ENCODE measurements at regions not wholly inside any gene's neighbourhood (a gene's known extent, or its start where the extent isn't known, plus 50 kb on each side); places are given as distances from the start of the nearest gene placed in this dataset.
"Not testable (repeated sequence)": the region's sequence is repeated elsewhere in the genome, so short reads cannot be mapped to it uniquely, and the experiment has no call there.

GRCh38 chr6:166802401-166802800 is 153.9 kb downstream of the RNASET2 start:
- H3K36me3 Mint-ChIP-seq (ENCODE audit: low read depth): peaks cover 13% of the 10 kb centered on the region
- peaks cover 1% of the 10 kb centered on the region for H3K27me3 Mint-ChIP-seq
- DNase-seq (no peak), ATAC-seq (no peak)
- peaks cover 26% of the 10 kb centered on the region for H3K9me3 Mint-ChIP-seq
- H3K27ac Mint-ChIP-seq: no peak overlapping the region
- H3K4me1 Mint-ChIP-seq: no peaks in the 10 kb centered on the region
- H3K4me3 Mint-ChIP-seq: no peak overlapping the region

GRCh38 chr6:166800137-166800536 is 156.2 kb downstream of the RNASET2 start:
- Mint-ChIP-seq H3K27ac (no peak overlapping the region), H3K27me3 (peaks cover 1% of the 10 kb centered on the region), H3K9me3 (peaks cover 6% of the 10 kb centered on the region), H3K36me3 (ENCODE audit: low read depth) (no peaks in the 10 kb centered on the region), H3K4me3 (no peak overlapping the region), H3K4me1 (no peaks in the 10 kb centered on the region)
- no peak for ATAC-seq
- no peak for DNase-seq

DNA sequence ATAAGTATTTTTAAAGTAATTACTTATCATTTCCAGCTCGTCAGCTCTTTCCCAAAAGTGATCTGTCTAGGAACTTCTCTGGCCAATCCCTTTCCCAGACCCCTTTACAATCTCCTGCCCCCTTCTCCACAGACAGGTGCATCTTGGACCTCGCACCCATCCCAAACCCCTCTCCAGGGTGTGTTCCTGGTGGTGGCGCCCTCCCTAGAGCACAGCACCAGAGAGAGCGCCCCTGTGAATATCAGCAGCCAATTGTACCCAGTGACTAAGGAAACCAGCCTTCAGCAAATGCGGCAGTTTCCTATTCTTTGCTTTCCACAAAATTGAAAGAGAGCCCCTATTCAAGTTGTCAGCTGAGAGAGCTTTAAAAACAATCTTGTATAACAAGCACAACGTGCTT is 157.7 kb downstream of the RNASET2 start:
- no peaks in the 10 kb centered on the region for H3K36me3 Mint-ChIP-seq (ENCODE audit: low read depth)
- no peaks in the 10 kb centered on the region for H3K4me1 Mint-ChIP-seq
- H3K9me3 Mint-ChIP-seq: no peaks in the 10 kb centered on the region
- DNase-seq (no peak), ATAC-seq (no peak)
- H3K4me3 Mint-ChIP-seq: no peak overlapping the region
- H3K27me3 Mint-ChIP-seq: peaks cover 1% of the 10 kb centered on the region
- H3K27ac Mint-ChIP-seq: no peak overlapping the region

GRCh38 chr6:166796610-166797009 is 159.7 kb downstream of the RNASET2 start:
- no peaks in the 10 kb centered on the region for H3K9me3 Mint-ChIP-seq
- no peak overlapping the region for H3K27ac Mint-ChIP-seq
- no peaks in the 10 kb centered on the region for H3K36me3 Mint-ChIP-seq (ENCODE audit: low read depth)
- H3K4me3 Mint-ChIP-seq: no peak overlapping the region
- peaks cover 1% of the 10 kb centered on the region for H3K27me3 Mint-ChIP-seq
- no peak for DNase-seq
- ATAC-seq: no peak
- no peaks in the 10 kb centered on the region for H3K4me1 Mint-ChIP-seq

DNA sequence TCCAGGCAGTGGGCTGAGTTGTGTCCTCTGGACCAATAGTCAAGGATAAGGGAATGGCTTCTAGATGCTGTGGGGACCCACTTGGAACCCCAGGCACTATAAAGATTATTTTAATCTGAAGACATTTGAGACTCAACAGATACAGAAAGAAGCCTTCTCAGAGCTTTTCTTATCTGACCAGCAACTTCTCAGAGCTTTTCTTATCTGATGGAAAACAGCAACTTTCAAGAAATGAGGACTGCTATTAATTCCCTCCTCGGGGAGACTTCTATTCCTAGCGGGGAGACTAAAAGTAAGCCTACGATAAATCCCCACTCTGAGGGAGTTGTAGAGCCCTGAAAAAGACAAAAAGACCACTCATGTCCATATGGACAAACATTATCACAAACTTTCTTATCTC is 160.5 kb downstream of the RNASET2 start:
- Mint-ChIP-seq H3K27me3 (no peaks in the 10 kb centered on the region), H3K9me3 (no peaks in the 10 kb centered on the region), H3K27ac (no peak overlapping the region), H3K4me3 (no peak overlapping the region), H3K4me1 (no peaks in the 10 kb centered on the region), H3K36me3 (ENCODE audit: low read depth) (no peaks in the 10 kb centered on the region)
- DNase-seq (no peak), ATAC-seq (no peak)

GRCh38 chr6:166790808-166791207 is 163.8 kb upstream of the RPS6KA2 start:
- not testable (repeated sequence) for H3K4me1 Mint-ChIP-seq; H3K27me3 Mint-ChIP-seq; H3K36me3 Mint-ChIP-seq (ENCODE audit: low read depth); H3K9me3 Mint-ChIP-seq; H3K4me3 Mint-ChIP-seq; H3K27ac Mint-ChIP-seq; DNase-seq; ATAC-seq

DNA sequence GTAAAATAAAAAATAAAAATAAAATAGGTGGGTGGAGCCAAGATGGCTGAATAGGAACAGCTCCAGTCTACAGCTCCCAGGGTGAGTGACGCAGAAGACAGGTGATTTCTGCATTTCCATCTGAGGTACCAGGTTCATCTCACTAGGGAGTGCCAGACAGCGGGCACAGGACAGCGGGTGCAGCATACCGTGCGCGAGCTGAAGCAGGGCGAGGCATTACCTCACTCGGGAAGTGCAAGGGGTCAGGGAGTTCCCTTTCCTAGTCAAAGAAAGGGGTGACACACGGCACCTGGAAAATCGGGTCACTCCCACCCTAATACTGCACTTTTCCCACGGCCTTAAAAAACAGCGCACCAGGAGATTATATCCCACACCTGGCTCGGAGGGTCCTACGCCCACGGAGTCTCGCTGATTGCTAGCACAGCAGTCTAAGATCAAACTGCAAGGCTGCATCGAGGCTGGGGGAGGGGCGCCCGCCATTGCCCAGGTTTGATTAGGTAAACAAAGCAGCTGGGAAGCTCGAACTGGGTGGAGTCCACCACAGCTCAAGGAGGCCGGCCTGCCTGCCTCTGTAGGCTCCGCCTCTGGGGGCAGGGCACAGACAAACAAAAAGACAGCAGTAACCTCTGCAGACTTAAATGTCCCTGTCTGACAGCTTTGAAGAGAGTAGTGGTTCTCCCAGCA is 161.9 kb upstream of the RPS6KA2 start:
- not testable (repeated sequence) for H3K36me3 Mint-ChIP-seq (ENCODE audit: low read depth); ATAC-seq; H3K27me3 Mint-ChIP-seq; H3K9me3 Mint-ChIP-seq; H3K4me3 Mint-ChIP-seq; H3K27ac Mint-ChIP-seq; DNase-seq; H3K4me1 Mint-ChIP-seq

DNA sequence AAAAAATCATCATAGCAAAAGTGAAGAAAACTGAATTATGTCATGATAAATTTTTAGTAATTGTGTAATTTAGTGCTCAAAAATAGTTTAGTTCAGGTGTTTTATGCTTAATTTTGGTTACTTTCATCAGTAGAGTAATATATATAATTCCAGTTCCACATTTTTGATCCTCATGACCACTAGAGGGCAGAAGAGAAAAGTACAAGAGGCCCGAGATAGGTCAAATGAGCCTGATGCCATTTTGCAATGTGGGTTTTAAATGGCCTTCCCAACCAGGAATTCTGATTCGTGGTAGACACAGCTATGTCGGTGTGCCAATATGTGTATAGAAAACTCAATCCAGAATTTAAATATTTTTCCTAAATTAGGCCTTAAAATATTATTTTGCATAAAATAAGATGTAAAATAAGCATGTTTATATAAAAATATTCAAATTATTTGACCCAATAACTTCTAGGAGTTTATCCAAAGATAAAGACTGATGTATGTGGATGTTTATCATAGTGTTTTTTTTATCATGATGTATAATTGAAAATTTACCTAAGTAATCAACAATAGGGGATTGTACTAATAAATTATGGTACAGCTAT is 159.7 kb upstream of the RPS6KA2 start:
- no peaks in the 10 kb centered on the region for H3K9me3 Mint-ChIP-seq

DNA sequence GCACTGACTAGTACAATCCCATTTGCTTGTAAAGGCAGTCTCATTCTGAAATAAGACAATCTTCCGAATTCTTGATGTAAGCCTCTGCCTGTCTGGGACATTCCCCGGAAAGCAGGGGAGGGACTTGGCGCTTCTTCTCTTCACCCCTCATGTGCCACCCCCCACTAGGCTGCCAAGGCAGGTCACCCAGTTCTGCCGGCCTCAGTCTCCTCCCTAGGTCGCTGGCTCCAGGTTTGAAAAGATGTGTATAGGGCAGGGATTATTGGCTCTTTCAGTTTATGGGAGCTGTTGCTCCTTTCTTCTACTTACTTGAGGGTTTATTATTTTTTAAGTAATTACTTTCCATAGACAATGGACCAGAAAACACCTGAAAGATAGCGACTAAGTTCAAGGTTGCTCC is 158.1 kb upstream of the RPS6KA2 start:
- no peaks in the 10 kb centered on the region for H3K4me1 Mint-ChIP-seq
- no peak overlapping the region for H3K4me3 Mint-ChIP-seq
- DNase-seq (no peak), ATAC-seq (no peak)
- no peak overlapping the region for H3K27ac Mint-ChIP-seq
- H3K27me3 Mint-ChIP-seq: peaks cover 3% of the 10 kb centered on the region
- H3K36me3 Mint-ChIP-seq (ENCODE audit: low read depth): no peaks in the 10 kb centered on the region
- H3K9me3 Mint-ChIP-seq: no peaks in the 10 kb centered on the region

More for the DNA sequence above, 159.7 kb upstream of the RPS6KA2 start:
- H3K27me3 Mint-ChIP-seq: peaks cover 3% of the 10 kb centered on the region
- DNase-seq (no peak), ATAC-seq (no peak)
- no peaks in the 10 kb centered on the region for H3K4me1 Mint-ChIP-seq
- no peak overlapping the region for H3K4me3 Mint-ChIP-seq
- H3K36me3 Mint-ChIP-seq (ENCODE audit: low read depth): no peaks in the 10 kb centered on the region
- H3K27ac Mint-ChIP-seq: no peak overlapping the region

- H3K9me3 Mint-ChIP-seq: no peaks in the 10 kb centered on the region
- peaks cover 3% of the 10 kb centered on the region for H3K27me3 Mint-ChIP-seq
- ATAC-seq: no peak
- H3K4me3 Mint-ChIP-seq: no peak overlapping the region
- DNase-seq: no peak
- H3K36me3 Mint-ChIP-seq (ENCODE audit: low read depth): no peaks in the 10 kb centered on the region
- H3K27ac Mint-ChIP-seq: no peak overlapping the region
- H3K4me1 Mint-ChIP-seq: no peaks in the 10 kb centered on the region
These were observed 157.6 kb upstream of the RPS6KA2 start for GRCh38 chr6:166784691-166785090.

GRCh38 chr6:166782520-166782919 is 155.5 kb upstream of the RPS6KA2 start:
- H3K27ac Mint-ChIP-seq: no peak overlapping the region
- no peak for DNase-seq
- H3K27me3 Mint-ChIP-seq: peaks cover 3% of the 10 kb centered on the region
- ATAC-seq: no peak
- no peaks in the 10 kb centered on the region for H3K4me1 Mint-ChIP-seq
- H3K36me3 Mint-ChIP-seq (ENCODE audit: low read depth): no peaks in the 10 kb centered on the region
- H3K4me3 Mint-ChIP-seq: no peak overlapping the region
- no peaks in the 10 kb centered on the region for H3K9me3 Mint-ChIP-seq

DNA sequence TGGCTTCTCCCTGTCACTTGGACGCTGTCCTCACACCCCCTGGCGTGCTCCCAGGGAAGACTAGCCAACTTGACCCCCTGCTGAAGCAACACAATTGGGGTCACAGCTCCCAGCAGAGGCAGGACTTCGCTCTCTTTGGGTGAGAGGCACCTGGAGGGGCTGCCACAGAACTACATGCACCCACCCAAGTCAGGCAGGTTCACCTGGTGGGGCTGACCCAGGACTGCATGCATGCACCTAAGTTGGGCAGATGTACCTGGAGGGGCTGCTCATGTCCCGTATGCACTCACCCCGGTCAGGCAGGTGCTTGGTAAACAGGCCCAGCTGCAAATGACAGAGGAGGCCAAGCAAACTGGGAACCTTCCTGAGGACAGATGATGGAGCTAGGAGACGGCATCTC is 154.3 kb upstream of the RPS6KA2 start:
- Mint-ChIP-seq H3K36me3 (ENCODE audit: low read depth) (no peaks in the 10 kb centered on the region), H3K27me3 (peaks cover 7% of the 10 kb centered on the region), H3K27ac (no peak overlapping the region), H3K9me3 (no peaks in the 10 kb centered on the region), H3K4me1 (no peaks in the 10 kb centered on the region), H3K4me3 (no peak overlapping the region)
- DNase-seq (no peak), ATAC-seq (no peak)

GRCh38 chr6:166779963-166780683 is 153.1 kb upstream of the RPS6KA2 start:
- ATAC-seq (no peak), DNase-seq (no peak)
- Mint-ChIP-seq H3K27me3 (peaks cover 8% of the 10 kb centered on the region), H3K4me1 (no peaks in the 10 kb centered on the region), H3K36me3 (ENCODE audit: low read depth) (no peaks in the 10 kb centered on the region), H3K9me3 (no peaks in the 10 kb centered on the region), H3K27ac (no peak overlapping the region), H3K4me3 (no peak overlapping the region)

DNA sequence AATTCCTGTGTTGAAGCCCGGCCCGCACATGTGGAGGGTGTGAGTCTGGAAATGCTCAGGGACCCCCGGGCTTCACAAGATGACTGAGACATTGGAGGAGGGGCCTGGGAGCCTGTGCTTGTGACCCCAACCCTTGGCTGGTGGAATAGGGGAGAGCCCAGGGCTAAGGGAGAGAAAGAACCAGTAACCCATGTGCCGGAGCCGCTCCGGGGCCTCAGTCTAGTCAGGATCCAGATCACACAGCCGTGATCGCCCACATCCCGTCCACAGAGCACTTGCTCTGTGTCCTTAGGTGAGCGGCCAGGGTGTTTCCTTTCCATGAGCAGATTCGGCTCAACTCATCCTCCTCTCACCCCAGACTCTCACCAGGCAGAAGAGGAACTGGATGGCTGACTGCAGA is 152.3 kb upstream of the RPS6KA2 start:
- Mint-ChIP-seq H3K27ac (no peak overlapping the region), H3K4me1 (no peaks in the 10 kb centered on the region), H3K9me3 (no peaks in the 10 kb centered on the region), H3K27me3 (peaks cover 8% of the 10 kb centered on the region), H3K36me3 (ENCODE audit: low read depth) (no peaks in the 10 kb centered on the region), H3K4me3 (no peak overlapping the region)
- no peak for DNase-seq
- ATAC-seq: no peak

DNA sequence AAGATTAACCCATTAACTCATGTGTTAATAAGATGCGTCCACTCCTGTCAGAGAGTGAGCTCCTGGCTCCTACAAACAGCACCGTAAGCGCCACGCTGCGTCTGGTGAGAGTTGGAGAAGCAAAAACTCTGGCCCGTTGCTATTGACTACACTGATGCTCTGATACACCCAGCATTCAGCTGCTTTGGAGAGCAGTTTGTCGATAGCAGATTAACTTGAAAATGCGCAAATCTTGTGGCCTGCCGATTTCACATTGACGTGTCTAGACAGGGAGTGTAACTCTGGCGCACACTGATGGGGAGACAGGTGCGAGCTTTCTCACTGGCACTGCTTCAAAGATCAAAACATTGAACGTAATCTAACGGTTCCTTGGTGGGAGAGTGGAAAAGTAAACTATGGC is 151.7 kb upstream of the RPS6KA2 start:
- Mint-ChIP-seq H3K27ac (no peak overlapping the region), H3K4me3 (no peak overlapping the region), H3K36me3 (ENCODE audit: low read depth) (no peaks in the 10 kb centered on the region), H3K4me1 (no peaks in the 10 kb centered on the region), H3K9me3 (no peaks in the 10 kb centered on the region), H3K27me3 (peaks cover 10% of the 10 kb centered on the region)
- DNase-seq: no peak
- ATAC-seq: no peak
